ENCODE measurements at regions not wholly inside any gene's neighbourhood (a gene's known extent, or its start where the extent isn't known, plus 50 kb on each side); places are given as distances from the start of the nearest gene placed in this dataset.

GRCh38 chr12:118706437-118706836 is 274.9 kb upstream of the SRRM4 start:
- no peak for DNase-seq

- DNase-seq = no peak
Observed at GRCh38 chr12:118709946-118710345, 271.4 kb upstream of the SRRM4 start.

- no peak for DNase-seq
Observed at GRCh38 chr12:118711185-118711584, 270.2 kb upstream of the SRRM4 start.

- DNase-seq = peak; percentile 20 to 21
Observed at GRCh38 chr12:118714051-118714460, 267.3 kb upstream of the SRRM4 start.

GRCh38 chr12:118714500-118714899 is 266.8 kb upstream of the SRRM4 start:
- DNase-seq = no peak

- DNase-seq = no peak
Observed at GRCh38 chr12:118715647-118716046, 265.7 kb upstream of the SRRM4 start.

GRCh38 chr12:118727196-118727978 is 254.0 kb upstream of the SRRM4 start:
- no peak for DNase-seq

GRCh38 chr12:118727979-118728366 is 253.4 kb upstream of the SRRM4 start:
- no peak for DNase-seq

GRCh38 chr12:118734266-118734665 is 247.1 kb upstream of the SRRM4 start:
- DNase-seq = no peak

GRCh38 chr12:118737985-118738540 is 243.3 kb upstream of the SRRM4 start:
- no peak for DNase-seq

- DNase-seq = no peak
Observed at GRCh38 chr12:118741194-118741593, 240.1 kb upstream of the SRRM4 start.

- DNase-seq = no peak
Observed at GRCh38 chr12:118742431-118742830, 238.9 kb upstream of the SRRM4 start.

- DNase-seq = no peak
Observed at GRCh38 chr12:118743896-118744700, 237.2 kb upstream of the SRRM4 start.

- DNase-seq = no peak
Observed at GRCh38 chr12:118746176-118746575, 235.2 kb upstream of the SRRM4 start.

GRCh38 chr12:118746960-118747359 is 234.4 kb upstream of the SRRM4 start:
- DNase-seq = no peak

- DNase-seq = no peak
Observed at GRCh38 chr12:118747771-118748170, 233.6 kb upstream of the SRRM4 start.

- no peak for DNase-seq
Observed at GRCh38 chr12:118748478-118749380, 232.6 kb upstream of the SRRM4 start.

GRCh38 chr12:118749646-118750045 is 231.7 kb upstream of the SRRM4 start:
- no peak for DNase-seq

GRCh38 chr12:118750666-118751065 is 230.7 kb upstream of the SRRM4 start:
- DNase-seq = no peak

- DNase-seq = no peak
Observed at GRCh38 chr12:118751355-118751754, 230.0 kb upstream of the SRRM4 start.

GRCh38 chr12:118760623-118761022 is 220.7 kb upstream of the SRRM4 start:
- no peak for DNase-seq

- no peak for DNase-seq
Observed at GRCh38 chr12:118763234-118763633, 218.1 kb upstream of the SRRM4 start.

All from activated T-cell treated with anti-CD3 and anti-CD28 coated beads, Interleukin-2, amount 50 U/mL, for 48 hours (primary cell).